ENCODE measurements at regions not wholly inside any gene's neighbourhood (a gene's known extent, or its start where the extent isn't known, plus 50 kb on each side); places are given as distances from the start of the nearest gene placed in this dataset.

- no peak for DNase-seq (ENCODE audit: low read depth)
Observed at GRCh38 chr9:109830545-109830944, 50.5 kb downstream of the PALM2AKAP2 start.

DNA sequence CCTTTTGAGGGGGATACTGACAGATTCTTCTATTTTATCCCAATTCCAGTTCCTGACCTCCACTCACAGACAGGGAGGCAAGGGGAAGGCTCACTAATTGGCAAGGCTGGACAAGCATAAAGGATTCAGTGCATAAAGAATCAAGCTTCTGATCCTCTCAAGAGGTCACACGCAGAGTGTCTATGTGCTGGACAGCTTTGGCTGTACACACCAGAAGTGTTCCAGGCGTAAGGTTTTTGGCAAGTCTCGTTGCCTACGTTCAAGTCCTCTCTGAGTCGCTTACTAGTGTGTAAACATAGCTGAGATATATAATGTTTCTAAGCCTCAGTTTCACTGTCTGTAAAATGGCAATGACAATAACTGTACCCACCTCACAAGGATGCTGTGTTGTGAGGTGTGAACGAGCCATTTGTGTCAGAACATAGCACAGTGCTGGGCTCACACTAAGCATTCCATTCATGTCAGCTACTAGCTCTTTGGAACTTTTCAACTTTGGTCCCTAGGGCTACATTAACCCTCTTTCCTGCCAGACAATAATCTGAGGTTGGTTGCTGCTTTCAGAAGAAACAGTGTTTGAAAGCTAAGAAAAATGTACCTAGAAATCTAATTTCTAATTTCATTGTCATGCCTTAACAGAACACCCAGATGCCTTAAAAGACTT is 52.1 kb downstream of the PALM2AKAP2 start:
- no peak for DNase-seq (ENCODE audit: low read depth)

DNA sequence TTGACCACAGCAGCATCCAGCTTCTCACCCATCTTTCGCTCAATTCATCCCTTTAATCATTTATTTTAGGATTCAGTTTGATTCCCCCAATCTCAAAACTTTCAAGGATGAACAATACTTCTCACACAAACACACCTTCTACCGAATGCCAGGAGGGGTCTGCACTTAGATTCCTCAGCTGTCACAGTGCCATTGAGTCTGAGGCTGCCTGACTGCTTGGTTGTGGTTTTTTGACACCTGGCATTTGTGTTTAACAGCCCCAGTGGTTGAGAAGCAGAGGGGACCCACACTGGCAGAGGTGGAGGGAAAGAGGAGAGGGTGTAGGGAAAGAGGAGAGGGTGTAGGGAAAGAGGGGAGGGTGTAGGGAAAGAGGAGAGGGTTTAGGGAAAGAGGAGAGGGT is 54.9 kb downstream of the PALM2AKAP2 start:
- DNase-seq (ENCODE audit: low read depth): no peak

- no peak for DNase-seq (ENCODE audit: low read depth)
Observed at GRCh38 chr9:109843641-109844040, 63.6 kb downstream of the PALM2AKAP2 start.

DNA sequence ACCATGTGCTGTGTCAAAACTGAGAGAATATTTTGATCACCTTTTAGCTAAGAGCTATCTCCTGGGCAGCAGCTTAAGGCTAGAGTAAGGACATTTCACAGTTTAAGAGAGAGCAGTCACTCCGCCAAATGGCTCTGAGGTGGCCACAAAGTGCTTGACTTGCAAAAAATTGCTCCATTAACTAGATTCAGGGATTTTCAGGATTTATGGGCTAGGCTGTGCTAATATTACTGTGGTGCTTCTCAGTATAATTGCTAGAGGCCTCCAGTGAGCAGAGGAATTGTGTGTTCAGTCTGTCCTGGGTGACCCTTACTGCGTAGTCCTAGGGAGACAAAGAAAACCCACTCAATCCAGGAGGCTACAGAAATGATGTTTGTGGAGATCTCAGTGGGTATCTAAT is 65.2 kb downstream of the PALM2AKAP2 start:
- DNase-seq (ENCODE audit: low read depth): no peak

DNA sequence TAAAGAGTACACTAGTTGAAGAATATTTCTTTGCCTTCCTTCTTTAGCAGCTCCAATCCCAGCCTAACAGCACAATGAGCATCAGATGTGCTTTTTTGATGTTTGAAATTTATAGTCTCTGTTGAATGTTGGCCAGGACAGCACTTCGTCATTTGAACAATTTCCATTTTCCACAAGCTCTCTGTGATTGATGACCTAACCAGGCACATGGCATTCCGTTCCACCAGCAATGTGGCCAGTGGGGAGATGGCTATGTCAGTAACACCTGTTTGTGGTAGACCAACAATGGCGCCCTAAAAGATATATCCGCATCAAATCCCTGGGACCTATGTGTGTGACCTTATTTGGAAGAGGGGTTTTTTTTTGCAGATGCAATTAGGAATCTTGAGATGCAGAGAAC is 66.8 kb downstream of the PALM2AKAP2 start:
- no peak for DNase-seq (ENCODE audit: low read depth)

DNA sequence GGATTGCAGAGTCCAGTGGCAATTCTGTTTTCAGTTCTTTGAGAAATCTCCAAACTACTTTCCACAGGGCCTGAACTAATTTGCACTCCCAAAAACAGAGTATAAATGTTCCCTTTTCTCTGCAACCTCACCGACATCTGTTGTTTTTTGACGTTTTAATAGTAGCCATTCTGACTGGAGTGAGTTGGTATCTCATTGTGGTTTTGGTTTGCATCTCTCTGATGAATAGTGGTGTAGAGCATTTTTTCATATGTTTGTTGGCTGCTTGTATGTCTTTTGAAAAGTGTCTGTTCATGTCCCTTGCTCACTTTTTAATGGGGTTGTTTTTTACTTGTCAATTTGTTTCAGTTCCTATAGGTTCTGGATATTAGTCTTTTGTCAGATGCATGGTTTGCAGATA is 72.6 kb downstream of the PALM2AKAP2 start:
- DNase-seq (ENCODE audit: low read depth): no peak

GRCh38 chr9:109855540-109855939 is 75.5 kb downstream of the PALM2AKAP2 start:
- DNase-seq (ENCODE audit: low read depth): no peak

- no peak for DNase-seq (ENCODE audit: low read depth)
Observed at GRCh38 chr9:109856785-109857184, 76.8 kb downstream of the PALM2AKAP2 start.

DNA sequence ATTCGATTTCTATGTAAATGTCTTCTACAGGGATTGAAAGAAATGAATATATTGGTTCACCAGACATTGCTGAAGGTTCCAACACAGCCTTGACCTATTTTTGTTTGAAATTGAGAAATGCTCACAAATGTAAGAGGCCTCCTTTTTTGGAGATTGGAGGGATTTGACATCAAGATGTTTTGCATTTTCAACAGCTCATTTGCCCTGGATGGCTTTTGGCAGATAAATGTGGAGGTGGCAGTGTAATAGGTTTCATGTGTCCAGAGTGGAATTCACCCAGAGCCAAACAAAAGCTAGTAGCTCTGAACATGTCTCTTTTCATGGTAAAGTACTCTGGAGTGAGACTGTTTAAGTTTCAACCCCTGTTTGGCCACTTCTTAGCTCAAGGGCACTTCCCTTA is 77.3 kb downstream of the PALM2AKAP2 start:
- no peak for DNase-seq (ENCODE audit: low read depth)

DNA sequence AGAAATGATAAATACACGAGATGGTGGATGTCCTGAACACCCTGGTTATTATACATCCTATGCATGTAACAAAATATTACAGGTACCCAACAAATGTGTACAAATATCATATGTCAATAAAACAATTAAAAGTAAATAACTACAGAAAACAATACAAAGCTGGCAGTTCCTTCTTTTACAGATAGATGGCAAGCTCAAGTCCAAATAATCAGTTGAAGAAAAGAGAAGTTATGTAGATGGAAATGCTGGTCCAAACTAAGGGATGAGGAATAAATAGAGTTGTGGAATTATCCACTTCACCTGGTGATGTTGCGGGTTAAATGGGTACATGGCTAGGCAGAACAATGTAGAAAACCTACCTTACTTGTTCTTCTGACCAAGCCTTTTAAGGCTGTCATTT is 79.4 kb downstream of the PALM2AKAP2 start:
- no peak for DNase-seq (ENCODE audit: low read depth)

- no peak for DNase-seq (ENCODE audit: low read depth)
Observed at GRCh38 chr9:109860521-109860920, 80.5 kb downstream of the PALM2AKAP2 start.

GRCh38 chr9:109861499-109861898 is 81.5 kb downstream of the PALM2AKAP2 start:
- DNase-seq (ENCODE audit: low read depth): peak; percentile 48

DNA sequence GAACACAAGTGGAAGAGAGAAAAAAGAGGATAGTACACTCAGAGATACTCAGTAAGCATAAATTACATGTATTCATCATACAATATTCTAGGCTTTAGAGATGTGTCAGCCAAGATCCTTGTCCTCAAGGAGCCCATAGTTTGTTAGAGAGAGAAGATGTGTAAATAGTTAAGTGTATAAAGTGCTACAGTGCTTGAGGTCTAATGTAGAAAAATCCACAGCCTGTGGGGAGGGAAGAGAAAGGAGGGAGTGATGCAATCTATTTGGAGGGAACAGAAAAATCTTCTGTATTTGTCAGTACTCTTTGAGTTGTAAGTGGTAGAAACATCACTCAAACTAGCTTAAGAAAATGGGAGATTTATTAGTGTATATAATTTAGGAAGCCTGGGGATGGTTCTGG is 81.9 kb downstream of the PALM2AKAP2 start:
- no peak for DNase-seq (ENCODE audit: low read depth)

- DNase-seq (ENCODE audit: low read depth): no peak
Observed at GRCh38 chr9:109862452-109862851, 82.5 kb downstream of the PALM2AKAP2 start.

DNA sequence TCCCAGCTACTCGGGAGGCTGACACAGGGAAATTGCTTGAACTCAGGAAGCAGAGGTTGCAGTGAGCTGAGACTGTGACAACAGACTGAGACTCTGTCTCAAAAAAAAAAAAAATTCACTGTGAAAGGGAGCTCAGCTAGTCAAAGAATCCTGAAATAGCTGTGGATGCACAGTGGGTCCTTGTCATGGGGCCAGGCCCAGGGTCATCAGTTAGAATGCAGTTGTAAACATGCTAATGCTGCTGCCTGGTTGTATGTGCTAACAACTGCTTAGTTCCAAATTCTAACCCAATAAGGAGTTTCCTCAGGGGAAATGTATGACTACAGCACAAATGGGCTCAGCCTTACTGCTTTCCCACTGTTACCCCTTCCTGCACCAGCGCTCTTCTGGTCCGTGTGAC is 84.0 kb downstream of the PALM2AKAP2 start:
- DNase-seq (ENCODE audit: low read depth): no peak

DNA sequence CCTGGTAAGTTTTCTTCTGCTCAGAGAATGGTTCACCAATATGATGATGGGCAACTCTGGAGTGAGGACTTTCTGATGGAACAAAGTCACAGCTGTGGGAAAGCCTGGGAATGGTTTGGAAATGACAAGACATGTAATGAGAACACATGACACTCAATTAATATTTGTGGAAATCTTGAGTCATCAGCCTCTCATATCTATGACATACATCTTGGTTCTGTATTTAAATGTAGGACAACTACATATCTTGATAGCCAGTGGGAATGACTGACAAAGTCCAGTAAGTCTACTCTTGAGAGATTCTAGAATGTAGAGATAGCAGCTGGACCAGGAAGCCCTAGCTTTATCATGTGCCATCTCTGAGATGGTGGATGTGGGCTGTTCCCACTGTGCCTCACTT is 85.5 kb downstream of the PALM2AKAP2 start:
- no peak for DNase-seq (ENCODE audit: low read depth)

DNA sequence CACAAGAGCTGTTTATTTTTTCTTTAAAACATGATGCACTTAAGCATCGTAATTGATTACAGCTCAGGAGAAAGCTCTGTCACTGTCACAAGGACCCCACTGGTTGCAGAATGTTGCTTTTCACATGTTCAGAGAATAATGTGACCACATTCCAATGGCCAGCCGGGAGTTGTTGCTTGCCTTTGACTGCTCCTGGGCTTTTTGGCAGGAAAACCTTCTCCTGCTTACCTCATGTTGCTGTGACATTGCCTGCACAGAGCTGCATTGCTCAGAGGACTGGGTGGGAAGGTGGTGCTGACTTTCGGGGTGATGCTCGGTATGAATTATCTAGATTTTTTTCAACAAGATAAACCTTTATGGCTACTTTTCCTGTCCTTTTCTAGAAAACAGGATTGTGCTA is 88.2 kb downstream of the PALM2AKAP2 start:
- DNase-seq (ENCODE audit: low read depth): no peak

DNA sequence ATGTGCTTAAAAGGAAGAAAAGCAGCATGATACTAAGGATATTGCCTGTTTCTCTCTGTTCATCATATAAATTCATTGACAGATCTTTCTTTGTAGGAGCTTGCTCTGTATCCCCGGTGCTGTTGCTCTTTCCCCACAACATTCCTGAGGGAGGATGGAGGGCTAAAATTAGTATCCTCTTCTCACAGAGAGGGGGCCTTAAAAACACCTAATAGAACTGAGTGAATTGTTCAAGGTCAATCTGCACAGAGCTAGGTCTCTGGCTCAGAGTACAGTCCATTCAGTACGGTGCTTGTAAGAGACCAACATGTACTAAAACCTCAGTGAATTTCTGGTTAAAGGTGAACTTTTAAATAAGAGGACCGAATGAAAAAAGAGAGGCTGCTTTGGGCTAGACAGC is 88.7 kb downstream of the PALM2AKAP2 start:
- no peak for DNase-seq (ENCODE audit: low read depth)

GRCh38 chr9:109870365-109870764 is 90.4 kb downstream of the PALM2AKAP2 start:
- DNase-seq (ENCODE audit: low read depth): no peak

- DNase-seq (ENCODE audit: low read depth): no peak
Observed at GRCh38 chr9:109872901-109873300, 92.9 kb downstream of the PALM2AKAP2 start.

DNA sequence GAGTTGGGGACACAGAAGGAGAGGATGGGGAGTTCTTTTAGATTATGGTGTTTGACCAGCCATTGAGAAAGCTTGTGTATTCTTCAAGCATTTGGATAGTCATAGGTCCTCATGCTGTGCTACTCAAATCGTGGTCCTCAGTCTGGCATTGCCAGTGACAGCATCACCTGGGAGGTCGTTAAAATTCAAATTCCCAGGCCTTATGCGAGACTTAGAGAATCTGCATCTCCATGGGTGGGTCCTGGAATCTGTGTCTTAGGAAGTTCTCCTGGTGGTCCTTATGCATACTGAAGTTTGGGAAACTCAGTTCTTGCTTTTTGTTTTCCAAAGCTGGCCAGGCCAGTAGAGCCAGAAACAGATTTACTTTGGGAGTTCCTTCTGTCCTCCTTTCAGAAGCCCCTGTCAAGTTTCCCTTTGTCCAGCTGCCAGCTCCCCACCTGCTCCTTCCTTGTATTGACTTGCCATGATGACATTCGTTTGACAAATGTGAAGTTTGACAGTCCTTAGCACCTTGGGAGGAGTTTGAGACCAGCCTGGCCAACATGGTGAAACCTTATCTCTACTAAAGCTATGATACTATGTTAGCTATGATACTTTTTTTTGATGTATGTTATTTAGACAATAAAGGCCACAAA is 95.6 kb downstream of the PALM2AKAP2 start:
- no peak for DNase-seq (ENCODE audit: low read depth)

DNA sequence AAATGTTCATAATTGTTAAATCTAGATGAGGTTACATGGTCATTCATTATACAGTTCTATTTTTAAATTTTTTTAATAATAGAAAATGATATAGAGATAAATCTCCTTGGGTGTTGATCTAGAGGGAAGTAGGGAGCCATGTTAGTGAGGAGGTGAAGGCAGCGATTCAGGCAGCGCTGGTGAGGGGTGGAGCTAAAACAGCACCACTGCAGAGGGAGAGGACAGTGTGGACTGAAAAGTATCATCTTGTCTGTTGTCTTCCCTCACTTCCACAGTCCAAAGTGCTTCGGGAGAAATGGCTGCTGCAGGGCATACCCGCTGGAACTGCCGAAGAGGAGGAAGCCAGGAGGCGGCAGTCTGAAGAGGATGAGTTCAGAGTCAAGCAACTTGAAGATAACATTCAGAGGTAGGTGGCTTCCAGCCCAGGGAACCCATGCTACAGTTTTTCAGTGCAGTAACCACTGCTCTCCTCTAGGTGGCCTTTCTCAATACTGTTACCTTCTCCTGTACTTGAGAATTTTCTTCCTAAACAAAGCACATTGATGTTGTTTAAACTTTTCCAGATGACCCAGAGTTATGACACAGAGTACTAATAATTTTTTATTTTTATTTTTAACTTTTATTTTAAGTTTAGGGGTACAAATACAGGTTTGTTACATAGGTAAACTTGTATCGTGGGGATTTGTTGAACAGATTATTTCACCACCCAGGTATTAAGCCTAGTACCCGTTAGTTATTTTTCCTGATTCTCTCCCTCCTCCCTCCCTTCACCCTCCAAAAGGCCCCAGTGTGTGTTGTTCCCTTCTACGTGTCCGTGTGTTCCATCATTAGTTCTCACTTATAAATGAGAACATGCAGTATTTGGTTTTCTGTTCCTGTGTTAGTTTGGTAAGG is 100.5 kb downstream of the PALM2AKAP2 start:
- no peak for DNase-seq (ENCODE audit: low read depth)
